ENCODE measurements at regions not wholly inside any gene's neighbourhood (a gene's known extent, or its start where the extent isn't known, plus 50 kb on each side); places are given as distances from the start of the nearest gene placed in this dataset.
A peak's percentile ranks its signal among the peaks of the same experiment; 100 is the strongest.

DNA sequence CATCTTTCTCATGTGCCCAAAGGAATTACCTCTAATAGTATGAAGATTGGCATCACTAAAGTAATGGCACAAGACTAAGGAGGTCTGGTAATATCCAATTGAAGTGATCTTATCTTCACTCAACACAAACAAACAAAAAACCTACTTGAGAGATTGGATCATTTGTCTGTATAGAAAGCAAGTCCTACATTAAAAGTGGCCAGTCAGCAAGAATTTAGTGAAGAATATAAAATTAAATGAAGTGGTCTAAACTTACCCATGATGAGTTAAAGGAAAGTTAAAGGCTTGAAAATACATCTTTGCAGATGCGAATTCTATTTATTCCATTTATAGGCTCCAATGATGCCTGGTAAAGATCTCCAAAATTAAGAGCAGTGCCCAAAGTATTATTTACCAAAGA is 350.3 kb upstream of the PCSK5 start:
- TF ChIP-seq, protein P1, sequence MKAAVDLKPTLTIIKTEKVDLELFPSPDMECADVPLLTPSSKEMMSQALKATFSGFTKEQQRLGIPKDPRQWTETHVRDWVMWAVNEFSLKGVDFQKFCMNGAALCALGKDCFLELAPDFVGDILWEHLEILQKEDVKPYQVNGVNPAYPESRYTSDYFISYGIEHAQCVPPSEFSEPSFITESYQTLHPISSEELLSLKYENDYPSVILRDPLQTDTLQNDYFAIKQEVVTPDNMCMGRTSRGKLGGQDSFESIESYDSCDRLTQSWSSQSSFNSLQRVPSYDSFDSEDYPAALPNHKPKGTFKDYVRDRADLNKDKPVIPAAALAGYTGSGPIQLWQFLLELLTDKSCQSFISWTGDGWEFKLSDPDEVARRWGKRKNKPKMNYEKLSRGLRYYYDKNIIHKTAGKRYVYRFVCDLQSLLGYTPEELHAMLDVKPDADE (IDR thresholded peaks at IDR 0.05), result no peak
- TF ChIP-seq STAT1 (IDR thresholded peaks at IDR 0.05; ENCODE audit: unreplicated experiment) (no peak), POLR2AphosphoS5 (IDR thresholded peaks at IDR 0.05; ENCODE audit: low read depth) (no peak), EZH2 (IDR thresholded peaks at IDR 0.05; ENCODE audit: low read depth, unreplicated experiment) (no peak), ZNF331 (CRISPR knock-in tag; IDR thresholded peaks at IDR 0.05; ENCODE audit: low read depth) (no peak), CREB1 (CRISPR knock-in tag; IDR thresholded peaks at IDR 0.05; ENCODE audit: low read depth) (no peak), ZNF114 (CRISPR knock-in tag; IDR thresholded peaks at IDR 0.05) (no peak), JUNB (IDR thresholded peaks at IDR 0.05; ENCODE audit: unreplicated experiment) (no peak), EZH2phosphoT487 (IDR thresholded peaks at IDR 0.05; ENCODE audit: unreplicated experiment) (no peak), NANOG (IDR thresholded peaks at IDR 0.05; ENCODE audit: borderline replicate concordance) (no peak)
- TF ChIP-seq, protein P2, sequence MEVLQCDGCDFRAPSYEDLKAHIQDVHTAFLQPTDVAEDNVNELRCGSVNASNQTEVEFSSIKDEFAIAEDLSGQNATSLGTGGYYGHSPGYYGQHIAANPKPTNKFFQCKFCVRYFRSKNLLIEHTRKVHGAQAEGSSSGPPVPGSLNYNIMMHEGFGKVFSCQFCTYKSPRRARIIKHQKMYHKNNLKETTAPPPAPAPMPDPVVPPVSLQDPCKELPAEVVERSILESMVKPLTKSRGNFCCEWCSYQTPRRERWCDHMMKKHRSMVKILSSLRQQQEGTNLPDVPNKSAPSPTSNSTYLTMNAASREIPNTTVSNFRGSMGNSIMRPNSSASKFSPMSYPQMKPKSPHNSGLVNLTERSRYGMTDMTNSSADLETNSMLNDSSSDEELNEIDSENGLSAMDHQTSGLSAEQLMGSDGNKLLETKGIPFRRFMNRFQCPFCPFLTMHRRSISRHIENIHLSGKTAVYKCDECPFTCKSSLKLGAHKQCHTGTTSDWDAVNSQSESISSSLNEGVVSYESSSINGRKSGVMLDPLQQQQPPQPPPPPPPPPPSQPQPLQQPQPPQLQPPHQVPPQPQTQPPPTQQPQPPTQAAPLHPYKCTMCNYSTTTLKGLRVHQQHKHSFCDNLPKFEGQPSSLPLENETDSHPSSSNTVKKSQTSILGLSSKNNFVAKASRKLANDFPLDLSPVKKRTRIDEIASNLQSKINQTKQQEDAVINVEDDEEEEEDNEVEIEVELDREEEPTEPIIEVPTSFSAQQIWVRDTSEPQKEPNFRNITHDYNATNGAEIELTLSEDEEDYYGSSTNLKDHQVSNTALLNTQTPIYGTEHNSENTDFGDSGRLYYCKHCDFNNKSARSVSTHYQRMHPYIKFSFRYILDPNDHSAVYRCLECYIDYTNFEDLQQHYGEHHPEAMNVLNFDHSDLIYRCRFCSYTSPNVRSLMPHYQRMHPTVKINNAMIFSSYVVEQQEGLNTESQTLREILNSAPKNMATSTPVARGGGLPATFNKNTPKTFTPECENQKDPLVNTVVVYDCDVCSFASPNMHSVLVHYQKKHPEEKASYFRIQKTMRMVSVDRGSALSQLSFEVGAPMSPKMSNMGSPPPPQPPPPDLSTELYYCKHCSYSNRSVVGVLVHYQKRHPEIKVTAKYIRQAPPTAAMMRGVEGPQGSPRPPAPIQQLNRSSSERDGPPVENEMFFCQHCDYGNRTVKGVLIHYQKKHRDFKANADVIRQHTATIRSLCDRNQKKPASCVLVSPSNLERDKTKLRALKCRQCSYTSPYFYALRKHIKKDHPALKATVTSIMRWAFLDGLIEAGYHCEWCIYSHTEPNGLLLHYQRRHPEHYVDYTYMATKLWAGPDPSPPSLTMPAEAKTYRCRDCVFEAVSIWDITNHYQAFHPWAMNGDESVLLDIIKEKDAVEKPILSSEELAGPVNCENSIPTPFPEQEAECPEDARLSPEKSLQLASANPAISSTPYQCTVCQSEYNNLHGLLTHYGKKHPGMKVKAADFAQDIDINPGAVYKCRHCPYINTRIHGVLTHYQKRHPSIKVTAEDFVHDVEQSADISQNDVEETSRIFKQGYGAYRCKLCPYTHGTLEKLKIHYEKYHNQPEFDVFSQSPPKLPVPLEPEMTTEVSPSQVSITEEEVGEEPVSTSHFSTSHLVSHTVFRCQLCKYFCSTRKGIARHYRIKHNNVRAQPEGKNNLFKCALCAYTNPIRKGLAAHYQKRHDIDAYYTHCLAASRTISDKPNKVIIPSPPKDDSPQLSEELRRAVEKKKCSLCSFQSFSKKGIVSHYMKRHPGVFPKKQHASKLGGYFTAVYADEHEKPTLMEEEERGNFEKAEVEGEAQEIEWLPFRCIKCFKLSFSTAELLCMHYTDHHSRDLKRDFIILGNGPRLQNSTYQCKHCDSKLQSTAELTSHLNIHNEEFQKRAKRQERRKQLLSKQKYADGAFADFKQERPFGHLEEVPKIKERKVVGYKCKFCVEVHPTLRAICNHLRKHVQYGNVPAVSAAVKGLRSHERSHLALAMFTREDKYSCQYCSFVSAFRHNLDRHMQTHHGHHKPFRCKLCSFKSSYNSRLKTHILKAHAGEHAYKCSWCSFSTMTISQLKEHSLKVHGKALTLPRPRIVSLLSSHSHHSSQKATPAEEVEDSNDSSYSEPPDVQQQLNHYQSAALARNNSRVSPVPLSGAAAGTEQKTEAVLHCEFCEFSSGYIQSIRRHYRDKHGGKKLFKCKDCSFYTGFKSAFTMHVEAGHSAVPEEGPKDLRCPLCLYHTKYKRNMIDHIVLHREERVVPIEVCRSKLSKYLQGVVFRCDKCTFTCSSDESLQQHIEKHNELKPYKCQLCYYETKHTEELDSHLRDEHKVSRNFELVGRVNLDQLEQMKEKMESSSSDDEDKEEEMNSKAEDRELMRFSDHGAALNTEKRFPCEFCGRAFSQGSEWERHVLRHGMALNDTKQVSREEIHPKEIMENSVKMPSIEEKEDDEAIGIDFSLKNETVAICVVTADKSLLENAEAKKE (CRISPR knock-in tag; IDR thresholded peaks at IDR 0.05), result no peak
- TF ChIP-seq, protein P3, sequence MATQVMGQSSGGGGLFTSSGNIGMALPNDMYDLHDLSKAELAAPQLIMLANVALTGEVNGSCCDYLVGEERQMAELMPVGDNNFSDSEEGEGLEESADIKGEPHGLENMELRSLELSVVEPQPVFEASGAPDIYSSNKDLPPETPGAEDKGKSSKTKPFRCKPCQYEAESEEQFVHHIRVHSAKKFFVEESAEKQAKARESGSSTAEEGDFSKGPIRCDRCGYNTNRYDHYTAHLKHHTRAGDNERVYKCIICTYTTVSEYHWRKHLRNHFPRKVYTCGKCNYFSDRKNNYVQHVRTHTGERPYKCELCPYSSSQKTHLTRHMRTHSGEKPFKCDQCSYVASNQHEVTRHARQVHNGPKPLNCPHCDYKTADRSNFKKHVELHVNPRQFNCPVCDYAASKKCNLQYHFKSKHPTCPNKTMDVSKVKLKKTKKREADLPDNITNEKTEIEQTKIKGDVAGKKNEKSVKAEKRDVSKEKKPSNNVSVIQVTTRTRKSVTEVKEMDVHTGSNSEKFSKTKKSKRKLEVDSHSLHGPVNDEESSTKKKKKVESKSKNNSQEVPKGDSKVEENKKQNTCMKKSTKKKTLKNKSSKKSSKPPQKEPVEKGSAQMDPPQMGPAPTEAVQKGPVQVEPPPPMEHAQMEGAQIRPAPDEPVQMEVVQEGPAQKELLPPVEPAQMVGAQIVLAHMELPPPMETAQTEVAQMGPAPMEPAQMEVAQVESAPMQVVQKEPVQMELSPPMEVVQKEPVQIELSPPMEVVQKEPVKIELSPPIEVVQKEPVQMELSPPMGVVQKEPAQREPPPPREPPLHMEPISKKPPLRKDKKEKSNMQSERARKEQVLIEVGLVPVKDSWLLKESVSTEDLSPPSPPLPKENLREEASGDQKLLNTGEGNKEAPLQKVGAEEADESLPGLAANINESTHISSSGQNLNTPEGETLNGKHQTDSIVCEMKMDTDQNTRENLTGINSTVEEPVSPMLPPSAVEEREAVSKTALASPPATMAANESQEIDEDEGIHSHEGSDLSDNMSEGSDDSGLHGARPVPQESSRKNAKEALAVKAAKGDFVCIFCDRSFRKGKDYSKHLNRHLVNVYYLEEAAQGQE (IDR thresholded peaks at IDR 0.05; ENCODE audit: unreplicated experiment), result no peak
- TF ChIP-seq, protein P4, sequence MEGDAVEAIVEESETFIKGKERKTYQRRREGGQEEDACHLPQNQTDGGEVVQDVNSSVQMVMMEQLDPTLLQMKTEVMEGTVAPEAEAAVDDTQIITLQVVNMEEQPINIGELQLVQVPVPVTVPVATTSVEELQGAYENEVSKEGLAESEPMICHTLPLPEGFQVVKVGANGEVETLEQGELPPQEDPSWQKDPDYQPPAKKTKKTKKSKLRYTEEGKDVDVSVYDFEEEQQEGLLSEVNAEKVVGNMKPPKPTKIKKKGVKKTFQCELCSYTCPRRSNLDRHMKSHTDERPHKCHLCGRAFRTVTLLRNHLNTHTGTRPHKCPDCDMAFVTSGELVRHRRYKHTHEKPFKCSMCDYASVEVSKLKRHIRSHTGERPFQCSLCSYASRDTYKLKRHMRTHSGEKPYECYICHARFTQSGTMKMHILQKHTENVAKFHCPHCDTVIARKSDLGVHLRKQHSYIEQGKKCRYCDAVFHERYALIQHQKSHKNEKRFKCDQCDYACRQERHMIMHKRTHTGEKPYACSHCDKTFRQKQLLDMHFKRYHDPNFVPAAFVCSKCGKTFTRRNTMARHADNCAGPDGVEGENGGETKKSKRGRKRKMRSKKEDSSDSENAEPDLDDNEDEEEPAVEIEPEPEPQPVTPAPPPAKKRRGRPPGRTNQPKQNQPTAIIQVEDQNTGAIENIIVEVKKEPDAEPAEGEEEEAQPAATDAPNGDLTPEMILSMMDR (conservative IDR thresholded peaks at IDR 0.05; ENCODE audit: low read depth in 2 of 2), result no peak
- Histone ChIP-seq H3K27ac (ENCODE audit: low read depth) (no peak overlapping the region), H3K4me3 (no peak overlapping the region), H3K36me3 (ENCODE audit: insufficient read depth) (no peaks in the 10 kb centered on the region), H3K4me2 (no peak overlapping the region), H2AFZ (peak overlapping the region; percentile 18; the same call in 1 of the 2 replicates), H4K20me1 (replicated peaks; ENCODE audit: insufficient read depth) (no peaks in the 10 kb centered on the region), H3K9me2 (ENCODE audit: insufficient read depth) (peaks cover 4% of the 10 kb centered on the region; the same call in 1 of the 2 replicates), H3F3A (replicated peaks; ENCODE audit: low read depth) (no peaks in the 10 kb centered on the region), H3K79me2 (replicated peaks; ENCODE audit: insufficient read depth) (no peaks in the 10 kb centered on the region), H3K27me3 (ENCODE audit: insufficient read depth) (no peaks in the 10 kb centered on the region), H3K4me1 (ENCODE audit: insufficient read depth) (no peaks in the 10 kb centered on the region)
- ATAC-seq (no peak), DNase-seq (ENCODE audit: low spot score) (no peak)
- Mint-ChIP-seq H3K4me1 (no peaks in the 10 kb centered on the region), H3K36me3 (ENCODE audit: low read depth) (no peaks in the 10 kb centered on the region), H3K27ac (no peak overlapping the region), H3K9me3 (no peaks in the 10 kb centered on the region), H3K4me3 (no peak overlapping the region), H3K27me3 (ENCODE audit: insufficient read depth, low read depth, poor library complexity) (no peaks in the 10 kb centered on the region)
